Left ventricle myocardium inferior (tissue), 1 donor: ENCODE measurements at regions not wholly inside any gene's neighbourhood (a gene's known extent, or its start where the extent isn't known, plus 50 kb on each side); places are given as distances from the start of the nearest gene placed in this dataset.

Source experiments
- DNase-seq: peaks from one replicate; pipeline ENCODE4 v3.0.0-alpha.2; 2020
- H3K27ac ChIP-seq: fragments of 200-600 bp; replicated peaks from 2 replicates; pipeline ENCODE4 v1.8.0; 2021
- H3K27me3 ChIP-seq: fragments of 200-600 bp; 2 replicates; pipeline ENCODE4 v1.8.0; 2021; ENCODE audit warnings: low read depth
- H3K36me3 ChIP-seq: fragments of 200-600 bp; 2 replicates; pipeline ENCODE4 v1.8.0; 2021
- H3K4me1 ChIP-seq: fragments of 200-600 bp; 2 replicates; pipeline ENCODE4 v1.8.0; 2021
- H3K4me3 ChIP-seq: fragments of 200-600 bp; 2 replicates; pipeline ENCODE4 v1.8.0; 2021; ENCODE audit warnings: mild to moderate bottlenecking, moderate library complexity
- H3K9me3 ChIP-seq: fragments of 200-600 bp; replicated peaks from 2 replicates; pipeline ENCODE4 v1.8.0; 2021
- CTCF ChIP-seq: fragments of 200-600 bp; IDR thresholded peaks from 2 replicates; pipeline ENCODE4 v1.8.0; 2021; ENCODE audit warnings: antibody characterized with exemption, mild to moderate bottlenecking, borderline replicate concordance
- intact Hi-C: fragments of 100-400 bp; cut with micrococcal nuclease; formaldehyde crosslinking; loops from one replicate; pipeline ENCODE4 v1.11.0; 2022
- donor health status: DM: no; HTN: yes; CAD: no; lungs with severe emphysema.

DNA sequence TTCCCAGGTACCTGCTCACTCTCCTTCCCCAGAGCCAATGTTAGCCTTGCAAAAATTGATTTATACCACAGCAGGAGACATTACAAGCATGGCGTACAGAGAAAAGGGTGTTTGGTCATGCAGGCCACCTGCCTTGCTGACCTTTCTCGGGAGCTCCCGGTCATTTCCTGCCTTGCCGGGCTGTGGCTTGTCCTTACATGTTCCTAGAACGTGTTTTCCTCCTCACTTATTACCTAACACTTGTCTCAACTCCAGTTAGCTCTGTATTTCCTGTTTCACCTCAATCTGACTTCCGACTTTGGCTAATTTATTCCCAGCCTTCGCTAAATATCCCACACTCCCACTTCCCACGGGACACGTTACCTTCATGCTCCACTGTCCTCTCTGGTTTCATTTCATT, 282.5 kb downstream of the ICE1 start:
- no peak for DNase-seq
- no peaks in the 10 kb centered on the region for H3K36me3 ChIP-seq
- no peak for TF ChIP-seq CTCF
- H3K4me1 ChIP-seq = peaks cover 4% of the 10 kb centered on the region
- H3K27me3 ChIP-seq = no peaks in the 10 kb centered on the region
- intact Hi-C loops = no loop called here
- peaks cover 4% of the 10 kb centered on the region for H3K9me3 ChIP-seq
- H3K27ac ChIP-seq = no peak overlapping the region
- no peak overlapping the region for H3K4me3 ChIP-seq

DNA sequence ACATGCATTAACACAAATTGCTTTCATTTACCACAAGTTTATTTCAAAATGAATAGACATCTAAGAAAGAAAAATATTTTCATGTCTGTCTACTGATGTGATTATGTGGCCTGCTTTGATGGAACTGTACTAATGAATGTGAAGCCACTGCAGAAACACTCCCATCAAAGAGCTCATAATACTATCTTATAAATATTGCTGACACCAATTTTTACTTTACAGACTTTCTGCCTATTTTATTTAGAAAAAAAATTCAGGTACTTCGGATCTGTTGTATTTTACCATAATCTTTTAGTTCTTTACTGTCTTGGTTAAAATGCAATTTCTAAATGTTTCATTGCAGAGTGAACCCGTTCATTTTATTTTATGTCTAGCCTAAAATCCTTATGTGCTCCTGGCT, 281.9 kb downstream of the ICE1 start:
- Histone ChIP-seq H3K27me3 (no peaks in the 10 kb centered on the region), H3K9me3 (peaks cover 3% of the 10 kb centered on the region), H3K4me3 (no peak overlapping the region), H3K27ac (no peak overlapping the region), H3K4me1 (peaks cover 4% of the 10 kb centered on the region), H3K36me3 (no peaks in the 10 kb centered on the region)
- DNase-seq = no peak
- intact Hi-C loops = no loop called here
- TF ChIP-seq CTCF = no peak

DNA sequence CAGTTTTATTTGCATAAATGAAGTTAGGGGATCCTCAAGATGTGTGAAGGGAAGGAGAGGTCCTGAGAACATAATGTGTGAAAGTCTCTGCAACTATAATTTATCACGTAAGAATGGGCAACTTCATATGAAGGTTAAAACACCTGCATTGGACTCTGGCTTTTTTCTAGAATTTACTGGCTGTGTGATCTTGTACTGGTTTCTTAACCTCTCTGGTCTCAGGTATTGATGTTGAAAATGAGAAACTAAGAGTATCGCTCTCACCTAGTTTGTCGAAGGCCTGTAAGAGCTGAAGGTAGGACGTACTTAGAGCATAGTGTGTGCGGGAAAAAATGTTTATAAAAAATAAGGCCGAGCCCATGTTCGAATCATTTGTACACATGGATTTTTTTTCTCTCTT, 280.5 kb downstream of the ICE1 start:
- H3K27me3 ChIP-seq = no peaks in the 10 kb centered on the region
- H3K27ac ChIP-seq = no peak overlapping the region
- H3K4me1 ChIP-seq = peaks cover 4% of the 10 kb centered on the region
- DNase-seq = no peak
- H3K36me3 ChIP-seq = no peaks in the 10 kb centered on the region
- intact Hi-C loops = no loop called here
- H3K9me3 ChIP-seq = no peaks in the 10 kb centered on the region
- no peak for TF ChIP-seq CTCF
- H3K4me3 ChIP-seq = no peak overlapping the region

GRCh38 chr5:5700549-5700948, 278.1 kb downstream of the ICE1 start:
- Histone ChIP-seq H3K36me3 (no peaks in the 10 kb centered on the region), H3K4me1 (peaks cover 4% of the 10 kb centered on the region), H3K9me3 (peaks cover 19% of the 10 kb centered on the region), H3K27me3 (no peaks in the 10 kb centered on the region), H3K27ac (no peak overlapping the region), H3K4me3 (no peak overlapping the region)
- DNase-seq = no peak
- no peak for TF ChIP-seq CTCF
- intact Hi-C loops = no loop called here

DNA sequence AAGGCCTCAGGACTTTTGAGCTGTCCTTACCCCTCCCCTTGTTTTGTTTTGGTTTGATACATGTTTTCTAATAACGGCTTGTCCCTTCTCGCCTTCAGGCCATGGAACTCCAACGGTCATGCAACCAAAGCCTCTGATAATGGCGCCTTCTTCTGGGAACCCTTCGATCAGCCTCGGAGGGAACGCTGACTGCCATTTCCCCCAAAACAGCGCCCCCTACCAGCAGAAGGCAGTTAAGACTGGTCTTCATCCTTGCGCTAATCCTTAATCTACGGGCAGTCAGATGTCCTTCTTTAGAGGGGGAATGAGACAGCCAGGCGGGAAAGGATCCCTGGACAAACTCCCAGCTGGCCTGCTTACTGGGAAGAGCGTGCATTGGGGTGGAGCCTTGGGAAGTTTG, 276.6 kb downstream of the ICE1 start:
- TF ChIP-seq CTCF = no peak
- Histone ChIP-seq H3K4me1 (no peaks in the 10 kb centered on the region), H3K36me3 (no peaks in the 10 kb centered on the region), H3K4me3 (no peak overlapping the region), H3K9me3 (peaks cover 22% of the 10 kb centered on the region), H3K27me3 (no peaks in the 10 kb centered on the region), H3K27ac (no peak overlapping the region)
- intact Hi-C loops = no loop called here
- no peak for DNase-seq

DNA sequence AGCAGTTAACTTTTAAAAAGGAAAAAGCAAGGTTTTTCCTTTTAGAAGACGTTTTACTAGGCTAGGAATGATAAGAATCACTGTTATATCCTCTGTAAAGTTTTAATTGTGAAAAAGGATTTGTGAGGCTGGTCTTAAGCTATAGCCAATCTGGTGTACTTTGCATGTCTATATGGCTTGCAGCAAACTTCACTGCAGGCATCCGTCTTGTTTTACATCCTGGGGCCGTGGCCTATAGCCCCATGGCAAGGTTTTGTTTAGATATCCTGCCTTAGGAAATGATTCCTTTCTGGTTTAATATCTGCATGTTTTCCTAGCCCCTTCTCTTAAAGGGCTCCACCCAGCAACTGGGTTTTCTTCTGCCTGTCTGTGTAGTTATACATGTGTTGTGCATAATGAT, 272.8 kb downstream of the ICE1 start:
- Histone ChIP-seq H3K4me1 (no peaks in the 10 kb centered on the region), H3K27ac (no peak overlapping the region), H3K27me3 (no peaks in the 10 kb centered on the region), H3K4me3 (no peak overlapping the region), H3K36me3 (no peaks in the 10 kb centered on the region), H3K9me3 (peaks cover 22% of the 10 kb centered on the region)
- DNase-seq = no peak
- intact Hi-C loops = no loop called here
- TF ChIP-seq CTCF = no peak
